ENCODE measurements at regions not wholly inside any gene's neighbourhood (a gene's known extent, or its start where the extent isn't known, plus 50 kb on each side); places are given as distances from the start of the nearest gene placed in this dataset.

GRCh38 chrX:97931586-97931985 lies 1047.9 kb downstream of the RPA4 start:
- Mint-ChIP-seq H3K27ac (no peak overlapping the region), H3K27me3 (ENCODE audit: low read depth in 2 of 2) (peaks cover 0 to 5% of the 10 kb centered on the region in 2 donors), H3K9me3 (no peaks in the 10 kb centered on the region), H3K36me3 (no peaks in the 10 kb centered on the region), H3K4me3 (no peak overlapping the region), H3K4me1 (no peaks in the 10 kb centered on the region)
- H3K36me3 ChIP-seq (ENCODE audit: control insufficient read depth, insufficient read depth, low read length): no peaks in the 10 kb centered on the region
- H3K4me3 ChIP-seq (ENCODE audit: low read length): no peak overlapping the region
- no peak for ATAC-seq
- H3K9me3 ChIP-seq (ENCODE audit: control insufficient read depth, insufficient read depth, low read length): no peaks in the 10 kb centered on the region
- H3K27me3 ChIP-seq (ENCODE audit: control insufficient read depth, insufficient read depth, low read length): no peaks in the 10 kb centered on the region
- no CpG with 5 or more reads among the region's 2 CpGs for WGBS (ENCODE audit: insufficient coverage)
- H3K4me1 ChIP-seq (ENCODE audit: control insufficient read depth, insufficient read depth, low read length): no peaks in the 10 kb centered on the region
- TF ChIP-seq, protein P1, sequence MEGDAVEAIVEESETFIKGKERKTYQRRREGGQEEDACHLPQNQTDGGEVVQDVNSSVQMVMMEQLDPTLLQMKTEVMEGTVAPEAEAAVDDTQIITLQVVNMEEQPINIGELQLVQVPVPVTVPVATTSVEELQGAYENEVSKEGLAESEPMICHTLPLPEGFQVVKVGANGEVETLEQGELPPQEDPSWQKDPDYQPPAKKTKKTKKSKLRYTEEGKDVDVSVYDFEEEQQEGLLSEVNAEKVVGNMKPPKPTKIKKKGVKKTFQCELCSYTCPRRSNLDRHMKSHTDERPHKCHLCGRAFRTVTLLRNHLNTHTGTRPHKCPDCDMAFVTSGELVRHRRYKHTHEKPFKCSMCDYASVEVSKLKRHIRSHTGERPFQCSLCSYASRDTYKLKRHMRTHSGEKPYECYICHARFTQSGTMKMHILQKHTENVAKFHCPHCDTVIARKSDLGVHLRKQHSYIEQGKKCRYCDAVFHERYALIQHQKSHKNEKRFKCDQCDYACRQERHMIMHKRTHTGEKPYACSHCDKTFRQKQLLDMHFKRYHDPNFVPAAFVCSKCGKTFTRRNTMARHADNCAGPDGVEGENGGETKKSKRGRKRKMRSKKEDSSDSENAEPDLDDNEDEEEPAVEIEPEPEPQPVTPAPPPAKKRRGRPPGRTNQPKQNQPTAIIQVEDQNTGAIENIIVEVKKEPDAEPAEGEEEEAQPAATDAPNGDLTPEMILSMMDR (IDR thresholded peaks at IDR 0.05): no peak
- H3K27ac ChIP-seq (ENCODE audit: low read length): no peak overlapping the region
- no peak for DNase-seq
- intact Hi-C loops (cut with micrococcal nuclease): no loop called here

DNA sequence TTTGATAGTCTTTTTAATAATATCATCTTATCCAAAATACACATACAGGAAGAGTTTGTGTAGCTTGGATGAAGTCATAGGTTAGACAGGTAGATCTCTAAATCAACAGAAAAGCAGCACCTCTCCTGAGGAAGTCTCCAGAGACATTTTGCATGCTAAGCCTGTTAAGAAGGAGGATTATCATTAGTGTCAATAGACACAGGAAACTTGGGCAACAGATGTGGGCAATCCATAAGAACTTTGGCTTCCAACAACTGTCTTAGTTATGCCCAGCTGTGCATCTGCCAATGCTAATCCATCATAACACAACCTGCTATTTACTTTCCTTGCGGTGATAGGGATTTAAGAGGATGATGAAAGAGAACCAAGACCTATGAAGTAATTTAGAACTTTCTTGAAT lies 1052.6 kb downstream of the RPA4 start:
- H3K27me3 Mint-ChIP-seq (ENCODE audit: low read depth in 2 of 2): peaks cover 0 to 5% of the 10 kb centered on the region in 2 donors
- no peak overlapping the region for H3K27ac ChIP-seq (ENCODE audit: low read length)
- no CpG with 5 or more reads among the region's 1 CpG for WGBS (ENCODE audit: insufficient coverage)
- TF ChIP-seq, protein P1 (IDR thresholded peaks at IDR 0.05): no peak
- no peaks in the 10 kb centered on the region for H3K4me1 ChIP-seq (ENCODE audit: control insufficient read depth, insufficient read depth, low read length)
- no peak for DNase-seq
- H3K4me3 Mint-ChIP-seq: no peak overlapping the region
- H3K36me3 Mint-ChIP-seq: no peaks in the 10 kb centered on the region
- H3K27ac Mint-ChIP-seq: no peak overlapping the region
- no peaks in the 10 kb centered on the region for H3K27me3 ChIP-seq (ENCODE audit: control insufficient read depth, insufficient read depth, low read length)
- H3K9me3 ChIP-seq (ENCODE audit: control insufficient read depth, insufficient read depth, low read length): no peaks in the 10 kb centered on the region
- no peaks in the 10 kb centered on the region for H3K36me3 ChIP-seq (ENCODE audit: control insufficient read depth, insufficient read depth, low read length)
- intact Hi-C loops (cut with micrococcal nuclease): no loop called here
- peaks cover 0 to 3% of the 10 kb centered on the region in 2 donors for H3K9me3 Mint-ChIP-seq
- H3K4me1 Mint-ChIP-seq: no peaks in the 10 kb centered on the region
- H3K4me3 ChIP-seq (ENCODE audit: low read length): no peak overlapping the region
- no peak for ATAC-seq

GRCh38 chrX:97938706-97939105 lies 1055.0 kb downstream of the RPA4 start:
- H3K9me3 Mint-ChIP-seq: peaks cover 0 to 3% of the 10 kb centered on the region in 2 donors
- ATAC-seq: no peak
- intact Hi-C loops (cut with micrococcal nuclease): no loop called here
- Histone ChIP-seq H3K27ac (ENCODE audit: low read length) (no peak overlapping the region), H3K9me3 (ENCODE audit: control insufficient read depth, insufficient read depth, low read length) (no peaks in the 10 kb centered on the region), H3K4me1 (ENCODE audit: control insufficient read depth, insufficient read depth, low read length) (no peaks in the 10 kb centered on the region), H3K4me3 (ENCODE audit: low read length) (no peak overlapping the region), H3K36me3 (ENCODE audit: control insufficient read depth, insufficient read depth, low read length) (no peaks in the 10 kb centered on the region), H3K27me3 (ENCODE audit: control insufficient read depth, insufficient read depth, low read length) (no peaks in the 10 kb centered on the region)
- H3K36me3 Mint-ChIP-seq: no peaks in the 10 kb centered on the region
- no peaks in the 10 kb centered on the region for H3K4me1 Mint-ChIP-seq
- no peak for DNase-seq
- no CpG with 5 or more reads among the region's 1 CpG for WGBS (ENCODE audit: insufficient coverage)
- no peak overlapping the region for H3K4me3 Mint-ChIP-seq
- peaks cover 0 to 5% of the 10 kb centered on the region in 2 donors for H3K27me3 Mint-ChIP-seq (ENCODE audit: low read depth in 2 of 2)
- TF ChIP-seq, protein P1 (IDR thresholded peaks at IDR 0.05): no peak
- H3K27ac Mint-ChIP-seq: no peak overlapping the region

DNA sequence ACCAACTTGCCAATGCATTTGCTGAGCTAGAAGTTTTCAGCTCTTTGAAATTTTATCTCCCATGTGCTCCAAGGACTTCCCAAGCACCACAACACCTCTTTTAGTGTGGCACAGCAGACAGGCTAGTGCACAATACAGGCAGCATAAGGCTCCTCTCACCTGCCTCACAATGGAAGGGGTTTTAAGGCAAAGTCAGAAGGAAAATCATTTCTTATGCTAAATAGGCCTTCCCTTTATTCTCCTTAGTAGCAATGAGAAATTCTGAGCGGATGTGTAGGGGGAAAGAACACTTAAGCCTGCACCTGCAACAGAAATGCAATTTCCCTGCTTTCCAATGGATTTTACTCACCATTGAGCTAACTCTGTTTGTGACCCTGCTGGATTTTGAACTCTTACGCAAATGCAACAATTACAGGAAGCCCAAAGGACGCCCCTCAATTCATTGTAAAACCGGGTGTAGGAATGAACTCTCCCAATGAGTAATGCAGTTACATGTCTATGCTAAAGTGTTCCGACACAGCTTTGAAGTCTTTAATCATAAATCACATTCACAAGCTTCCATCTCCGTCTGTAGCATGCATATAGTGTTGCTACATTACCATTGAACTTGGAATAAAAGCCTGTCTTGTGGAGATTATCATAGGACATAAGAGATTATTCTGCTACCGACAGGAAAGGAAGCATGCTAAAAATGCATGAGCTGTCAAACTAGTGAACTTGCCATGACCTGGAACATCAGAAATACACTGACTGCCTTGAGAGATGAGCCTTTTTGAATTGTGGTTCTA lies 1084.9 kb downstream of the RPA4 start:
- TF ChIP-seq, protein P1 (IDR thresholded peaks at IDR 0.05): no peak
- no peaks in the 10 kb centered on the region for H3K27me3 Mint-ChIP-seq (ENCODE audit: low read depth in 2 of 2)
- no peak overlapping the region for H3K27ac Mint-ChIP-seq
- ATAC-seq (no peak), DNase-seq (no peak)
- peaks cover 2 to 6% of the 10 kb centered on the region in 2 donors for H3K9me3 Mint-ChIP-seq
- Histone ChIP-seq H3K4me3 (ENCODE audit: low read length) (no peak overlapping the region), H3K27me3 (ENCODE audit: control insufficient read depth, insufficient read depth, low read length) (no peaks in the 10 kb centered on the region), H3K4me1 (ENCODE audit: control insufficient read depth, insufficient read depth, low read length) (no peaks in the 10 kb centered on the region), H3K36me3 (ENCODE audit: control insufficient read depth, insufficient read depth, low read length) (no peaks in the 10 kb centered on the region), H3K27ac (ENCODE audit: low read length) (no peak overlapping the region), H3K9me3 (ENCODE audit: control insufficient read depth, insufficient read depth, low read length) (no peaks in the 10 kb centered on the region)
- no peak overlapping the region for H3K4me3 Mint-ChIP-seq
- H3K4me1 Mint-ChIP-seq: no peaks in the 10 kb centered on the region
- no peaks in the 10 kb centered on the region for H3K36me3 Mint-ChIP-seq
- 59% methylated on average over 4 of the region's 7 CpGs for WGBS (ENCODE audit: insufficient coverage)
- intact Hi-C loops (cut with micrococcal nuclease): no loop called here

Measured in natural killer cell (primary cell).